GM20000 (cell line): ENCODE measurements at regions not wholly inside any gene's neighbourhood (a gene's known extent, or its start where the extent isn't known, plus 50 kb on each side); places are given as distances from the start of the nearest gene placed in this dataset.

Experiments
- DNase-seq: peaks from one replicate; pipeline ENCODE4 v3.0.0; 2012; ENCODE audit warnings: low spot score
- CTCF ChIP-seq: IDR thresholded peaks from 2 replicates; pipeline ENCODE4 v1.5.1; 2012; ENCODE audit warnings: mild to moderate bottlenecking, control low read depth; ENCODE audit errors: extremely low read depth, missing control alignments

DNA sequence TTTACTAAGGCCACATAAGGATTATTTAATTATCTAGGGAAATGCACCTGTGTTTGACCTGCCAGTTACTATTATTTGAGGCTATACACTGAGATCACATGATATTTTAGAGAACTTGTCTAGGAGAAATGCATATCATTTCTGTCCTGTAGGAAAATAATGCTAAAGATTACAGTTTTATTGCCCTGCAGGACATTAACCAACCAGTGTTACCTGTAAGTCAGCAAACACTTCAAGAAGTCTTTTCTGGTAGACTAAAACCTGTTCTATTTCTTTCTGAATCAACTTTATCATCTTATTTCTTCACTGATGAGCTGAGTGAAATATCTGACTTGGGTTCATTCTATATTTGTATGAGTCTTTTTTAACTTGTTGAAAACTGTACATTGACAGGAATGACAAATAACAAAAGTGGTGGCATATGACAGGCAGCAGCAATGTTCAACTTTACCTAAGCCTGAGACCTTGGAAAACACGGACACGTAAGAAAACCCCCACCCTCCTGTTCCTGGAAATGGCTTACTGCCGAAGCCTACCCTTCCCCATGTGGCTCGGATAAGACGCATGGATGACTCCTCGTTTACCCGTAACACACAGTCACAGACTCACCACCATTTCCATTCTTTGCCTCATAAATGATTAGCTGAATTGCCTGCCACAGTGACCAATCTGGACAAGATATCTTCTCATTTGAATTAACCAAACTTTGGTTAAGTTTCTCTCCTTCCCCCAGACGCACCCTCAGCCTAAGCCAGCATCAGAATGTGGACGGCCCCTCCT lies 118.0 kb upstream of the CD93 start:
- DNase-seq = no peak
- TF ChIP-seq CTCF = no peak

GRCh38 chr20:23203310-23203709 lies 117.2 kb upstream of the CD93 start:
- no peak for TF ChIP-seq CTCF
- no peak for DNase-seq

DNA sequence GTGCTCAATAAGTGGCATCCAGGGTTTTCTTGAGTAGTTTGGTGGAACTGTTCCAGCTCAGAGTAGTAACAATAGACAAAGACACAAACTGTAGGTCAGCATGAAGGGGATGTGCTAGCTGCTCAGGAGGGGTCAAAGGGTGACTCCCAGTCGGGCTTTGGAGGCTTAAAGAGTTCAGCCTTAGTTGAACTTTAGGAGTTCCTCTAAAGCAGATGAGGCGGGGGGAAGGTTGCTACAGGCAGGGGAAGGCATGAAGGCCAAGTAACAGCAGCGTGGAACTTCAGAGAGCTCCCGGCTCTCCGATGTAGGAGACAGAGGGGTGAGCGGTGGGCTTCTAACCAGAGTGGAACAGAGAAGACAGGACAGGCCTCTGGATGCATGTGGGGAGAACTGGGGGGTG lies 115.5 kb upstream of the CD93 start:
- no peak for TF ChIP-seq CTCF
- DNase-seq = no peak

DNA sequence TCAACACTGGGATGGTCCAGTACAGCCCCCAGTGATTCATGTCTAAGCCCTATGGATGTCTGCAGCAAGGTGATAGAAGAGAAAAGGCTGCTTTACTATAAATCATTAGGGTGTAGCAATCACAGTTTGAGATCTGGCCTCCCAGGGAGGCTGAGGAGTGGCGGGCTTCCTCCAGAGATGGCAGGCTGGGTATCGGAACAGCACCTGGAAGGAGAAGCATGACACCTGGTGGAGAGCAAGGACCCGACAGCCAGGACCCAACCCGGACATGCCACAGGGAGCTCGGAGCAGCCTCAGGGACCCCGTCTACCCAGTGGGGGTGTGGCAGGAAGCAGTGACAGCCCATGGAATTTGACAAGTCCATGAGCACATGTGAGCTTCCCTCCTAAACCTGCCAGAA lies 114.8 kb upstream of the CD93 start:
- peak; percentile 22 for DNase-seq
- TF ChIP-seq CTCF = no peak

GRCh38 chr20:23200413-23200812 lies 114.3 kb upstream of the CD93 start:
- TF ChIP-seq CTCF = no peak
- DNase-seq = no peak

DNA sequence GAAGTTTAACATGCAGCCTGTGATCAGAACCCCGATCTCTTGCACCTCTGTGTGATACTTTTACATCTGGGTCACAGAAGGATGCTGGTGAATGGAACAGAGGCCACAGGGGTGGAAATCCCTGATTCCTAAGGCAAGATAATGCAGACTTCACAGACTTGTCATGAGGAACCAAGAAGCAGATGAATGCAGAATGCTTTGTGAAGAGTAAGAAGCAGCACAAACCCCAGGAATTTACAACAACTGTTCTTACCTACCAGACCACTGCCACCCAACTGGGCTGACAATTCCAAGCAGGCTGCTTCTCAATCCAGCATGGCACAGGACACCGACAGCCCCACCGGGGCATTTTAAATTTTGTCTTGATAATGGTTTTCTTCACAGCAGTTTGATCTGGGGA lies 113.2 kb upstream of the CD93 start:
- TF ChIP-seq CTCF = no peak
- no peak for DNase-seq

DNA sequence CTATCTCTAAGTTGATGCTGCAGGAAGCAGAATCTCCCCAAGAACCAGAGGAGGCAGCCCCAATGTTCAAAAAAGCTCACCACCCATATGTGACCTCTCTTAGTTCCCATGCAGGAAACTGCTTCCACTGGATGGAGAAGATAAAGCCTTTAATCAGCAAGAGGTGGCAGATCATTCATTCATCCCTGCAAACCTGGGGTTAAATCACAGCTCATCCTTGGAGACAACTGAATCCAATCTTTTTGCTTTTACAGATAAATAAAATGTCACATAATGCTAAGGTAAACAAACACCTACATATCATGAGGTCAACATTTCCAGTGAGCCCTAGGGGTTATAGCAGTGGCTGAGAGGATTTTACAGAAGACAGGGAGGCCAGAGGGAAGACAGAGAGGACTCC lies 112.7 kb upstream of the CD93 start:
- TF ChIP-seq CTCF = no peak
- no peak for DNase-seq
